ENCODE measurements at regions not wholly inside any gene's neighbourhood (a gene's known extent, or its start where the extent isn't known, plus 50 kb on each side); places are given as distances from the start of the nearest gene placed in this dataset.

DNA sequence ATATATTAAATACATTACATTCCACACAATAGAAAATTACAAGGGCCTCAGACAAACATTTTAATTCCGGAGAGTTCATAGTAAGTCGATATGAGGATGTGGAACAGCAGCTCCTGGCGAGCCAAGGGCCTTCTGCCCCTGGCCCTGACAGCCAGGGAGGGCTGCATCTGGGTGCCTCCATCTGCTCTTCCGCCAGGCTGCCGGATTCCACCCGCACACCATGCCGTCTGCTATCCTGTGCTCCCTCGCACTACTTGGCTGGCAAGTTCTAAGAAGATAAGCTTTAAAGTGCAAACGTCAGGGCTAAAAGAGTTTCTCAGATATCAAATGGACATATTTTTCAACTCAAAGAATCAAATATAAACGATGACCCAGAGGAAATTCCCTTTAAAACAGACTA, 656.3 kb upstream of the NOX3 start:
- Histone ChIP-seq H3K36me3 (ENCODE audit: low read depth) (no peaks in the 10 kb centered on the region), H3K4me1 (ENCODE audit: low read depth) (no peaks in the 10 kb centered on the region), H3K4me3 (no peak overlapping the region), H3K9me3 (no peaks in the 10 kb centered on the region)
- TF ChIP-seq, protein P1, sequence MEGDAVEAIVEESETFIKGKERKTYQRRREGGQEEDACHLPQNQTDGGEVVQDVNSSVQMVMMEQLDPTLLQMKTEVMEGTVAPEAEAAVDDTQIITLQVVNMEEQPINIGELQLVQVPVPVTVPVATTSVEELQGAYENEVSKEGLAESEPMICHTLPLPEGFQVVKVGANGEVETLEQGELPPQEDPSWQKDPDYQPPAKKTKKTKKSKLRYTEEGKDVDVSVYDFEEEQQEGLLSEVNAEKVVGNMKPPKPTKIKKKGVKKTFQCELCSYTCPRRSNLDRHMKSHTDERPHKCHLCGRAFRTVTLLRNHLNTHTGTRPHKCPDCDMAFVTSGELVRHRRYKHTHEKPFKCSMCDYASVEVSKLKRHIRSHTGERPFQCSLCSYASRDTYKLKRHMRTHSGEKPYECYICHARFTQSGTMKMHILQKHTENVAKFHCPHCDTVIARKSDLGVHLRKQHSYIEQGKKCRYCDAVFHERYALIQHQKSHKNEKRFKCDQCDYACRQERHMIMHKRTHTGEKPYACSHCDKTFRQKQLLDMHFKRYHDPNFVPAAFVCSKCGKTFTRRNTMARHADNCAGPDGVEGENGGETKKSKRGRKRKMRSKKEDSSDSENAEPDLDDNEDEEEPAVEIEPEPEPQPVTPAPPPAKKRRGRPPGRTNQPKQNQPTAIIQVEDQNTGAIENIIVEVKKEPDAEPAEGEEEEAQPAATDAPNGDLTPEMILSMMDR (IDR thresholded peaks at IDR 0.05) = no peak
- intact Hi-C loops (cut with DNase I, micrococcal nuclease) = no loop called here
- no peak for ATAC-seq
- DNase-seq = no peak

DNA sequence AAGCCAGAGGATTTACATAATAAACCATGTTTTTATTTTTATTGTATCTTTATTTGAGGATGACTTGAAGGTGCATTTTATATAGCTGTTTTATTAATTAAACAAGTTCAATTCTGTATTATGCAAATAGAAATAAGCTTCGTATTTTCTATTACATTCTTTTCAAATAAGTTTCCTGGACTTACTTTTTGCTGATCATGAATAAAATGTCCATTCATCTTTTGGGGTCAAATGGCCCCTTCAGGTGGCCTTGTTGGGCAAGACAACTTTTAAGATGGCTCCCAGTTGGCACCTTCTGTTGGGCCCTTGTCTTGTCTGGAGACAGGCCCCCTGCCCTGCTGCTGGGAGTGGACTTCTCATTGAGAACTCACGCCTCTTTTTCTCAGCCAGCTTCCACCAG, 654.6 kb upstream of the NOX3 start:
- no peaks in the 10 kb centered on the region for H3K36me3 ChIP-seq (ENCODE audit: low read depth)
- H3K9me3 ChIP-seq = no peaks in the 10 kb centered on the region
- ATAC-seq = no peak
- H3K4me3 ChIP-seq = no peak overlapping the region
- H3K4me1 ChIP-seq (ENCODE audit: low read depth) = no peaks in the 10 kb centered on the region
- TF ChIP-seq, protein P1 (IDR thresholded peaks at IDR 0.05) = no peak
- DNase-seq = no peak
- intact Hi-C loops (cut with DNase I, micrococcal nuclease) = no loop called here

DNA sequence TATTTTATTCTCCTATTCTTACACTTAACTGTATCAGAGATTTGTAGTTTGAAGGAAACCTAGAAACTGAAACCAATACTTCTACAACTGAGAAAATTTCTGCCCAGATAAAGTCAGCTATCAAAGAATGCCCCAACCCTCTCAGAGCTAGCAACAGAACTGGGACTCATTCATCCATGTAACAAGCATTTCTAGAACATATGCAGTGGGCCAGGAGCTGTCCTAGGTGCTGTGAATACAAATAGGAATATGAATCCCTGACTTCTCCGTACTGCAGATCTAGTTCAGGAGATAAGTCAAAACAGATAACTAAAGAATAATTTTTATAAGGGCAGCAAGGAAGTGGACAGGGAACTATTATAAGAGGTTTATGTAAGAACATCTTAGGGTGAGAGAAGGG, 654.1 kb upstream of the NOX3 start:
- Histone ChIP-seq H3K4me3 (no peak overlapping the region), H3K36me3 (ENCODE audit: low read depth) (no peaks in the 10 kb centered on the region), H3K4me1 (ENCODE audit: low read depth) (no peaks in the 10 kb centered on the region), H3K9me3 (no peaks in the 10 kb centered on the region)
- TF ChIP-seq, protein P1 (IDR thresholded peaks at IDR 0.05) = no peak
- ATAC-seq (no peak), DNase-seq (no peak)
- intact Hi-C loops (cut with DNase I, micrococcal nuclease) = no loop called here

DNA sequence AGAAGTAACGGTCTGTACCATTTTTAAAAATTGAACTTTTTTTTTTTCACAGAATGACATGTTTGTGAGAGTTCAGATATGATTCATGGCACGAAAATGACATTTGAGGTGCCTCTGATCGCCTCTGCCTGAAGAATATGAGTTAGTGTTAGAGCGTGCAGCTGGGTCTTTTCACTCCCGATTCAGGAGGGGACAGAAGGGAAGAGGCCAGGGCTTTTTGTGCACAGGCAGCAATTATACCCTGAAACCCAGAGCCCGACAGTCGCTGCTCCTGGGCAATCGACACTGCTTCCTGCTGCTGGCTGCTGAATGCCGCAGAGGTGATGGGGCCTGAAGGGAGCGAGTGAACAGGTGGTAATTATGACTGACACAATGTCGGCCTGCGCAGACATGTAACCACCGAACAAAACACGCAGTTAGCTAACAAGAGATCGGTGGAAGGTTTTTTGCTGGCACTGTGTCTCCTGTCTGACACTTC, 652.0 kb upstream of the NOX3 start:
- H3K4me3 ChIP-seq = no peak overlapping the region
- no peaks in the 10 kb centered on the region for H3K9me3 ChIP-seq
- intact Hi-C loops (cut with DNase I, micrococcal nuclease) = no loop called here
- no peak for DNase-seq
- no peak for ATAC-seq
- TF ChIP-seq, protein P1 (IDR thresholded peaks at IDR 0.05) = no peak
- H3K36me3 ChIP-seq (ENCODE audit: low read depth) = no peaks in the 10 kb centered on the region
- H3K4me1 ChIP-seq (ENCODE audit: low read depth) = no peaks in the 10 kb centered on the region

DNA sequence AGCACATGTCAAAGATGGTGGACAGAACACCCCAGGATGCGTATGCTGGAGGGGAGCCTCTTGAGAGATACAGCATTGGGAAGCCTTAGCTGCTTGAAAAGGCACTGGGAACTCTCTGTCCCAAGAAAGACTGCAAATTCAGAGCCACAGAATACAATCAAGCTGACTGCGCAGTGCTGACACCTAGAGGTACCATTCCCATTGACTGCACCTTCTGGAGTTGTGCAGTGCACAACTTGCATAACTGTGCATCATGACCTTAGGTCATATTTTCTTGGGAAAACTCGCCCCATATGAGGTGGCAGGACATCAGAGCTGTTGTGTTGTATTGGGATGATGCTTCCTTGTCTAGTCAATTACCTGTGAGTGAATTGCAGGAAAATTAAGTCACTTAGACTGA, 646.5 kb upstream of the NOX3 start:
- TF ChIP-seq, protein P1 (IDR thresholded peaks at IDR 0.05) = no peak
- peak; percentile 48 for ATAC-seq
- Histone ChIP-seq H3K4me1 (ENCODE audit: low read depth) (no peaks in the 10 kb centered on the region), H3K4me3 (no peak overlapping the region), H3K36me3 (ENCODE audit: low read depth) (no peaks in the 10 kb centered on the region), H3K9me3 (no peaks in the 10 kb centered on the region)
- peak in 2 of 3 donors; percentile 19 to 24 for DNase-seq
- intact Hi-C loops (cut with DNase I, micrococcal nuclease) = no loop called here

DNA sequence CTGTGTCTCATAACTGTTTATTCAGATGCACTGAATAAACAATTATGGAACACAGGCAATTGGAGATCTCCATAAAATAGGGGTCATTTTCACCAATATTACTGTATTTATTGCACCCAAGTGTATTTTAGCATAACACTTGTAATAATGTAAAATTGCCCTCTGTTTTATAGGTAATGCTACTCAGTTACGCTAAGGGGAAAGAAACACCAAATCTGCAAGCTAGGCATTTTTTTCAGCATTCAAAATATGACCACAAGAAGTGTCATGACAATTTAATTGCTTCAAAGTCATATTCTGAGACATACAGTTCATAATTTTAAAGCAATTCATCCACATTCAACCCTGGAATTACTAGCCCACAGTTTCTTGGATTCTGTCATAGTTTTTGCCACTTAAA, 643.2 kb upstream of the NOX3 start:
- no peaks in the 10 kb centered on the region for H3K4me1 ChIP-seq (ENCODE audit: low read depth)
- intact Hi-C loops (cut with DNase I, micrococcal nuclease) = no loop called here
- TF ChIP-seq, protein P1 (IDR thresholded peaks at IDR 0.05) = no peak
- H3K4me3 ChIP-seq = no peak overlapping the region
- no peaks in the 10 kb centered on the region for H3K9me3 ChIP-seq
- no peak for DNase-seq
- H3K36me3 ChIP-seq (ENCODE audit: low read depth) = no peaks in the 10 kb centered on the region
- no peak for ATAC-seq

All from mucosa of descending colon (tissue), 3 donors.